GM21528 (cell line): ENCODE measurements at regions not wholly inside any gene's neighbourhood (a gene's known extent, or its start where the extent isn't known, plus 50 kb on each side); places are given as distances from the start of the nearest gene placed in this dataset.

Experiments used
- ATAC-seq: cut with Tn5 transposase; IDR thresholded peaks from one replicate; pipeline ENCODE4 v1.9.1; 2021; ENCODE audit warnings: mild to moderate bottlenecking, moderate library complexity; ENCODE audit not compliant: unreplicated experiment, low FRiP score

GRCh38 chr2:105150231-105150630 is 91.3 kb upstream of the GPR45 start:
- ATAC-seq, result no peak

GRCh38 chr2:105154119-105154818 is 87.3 kb upstream of the GPR45 start:
- ATAC-seq, result no peak

GRCh38 chr2:105156166-105156565 is 85.4 kb upstream of the GPR45 start:
- no peak for ATAC-seq

GRCh38 chr2:105158002-105158401 is 83.5 kb upstream of the GPR45 start:
- ATAC-seq, result no peak

- ATAC-seq, result no peak
Measured at GRCh38 chr2:105166688-105167087, 74.9 kb upstream of the GPR45 start.

- ATAC-seq, result no peak
Measured at GRCh38 chr2:105168543-105168942, 73.0 kb upstream of the GPR45 start.

- ATAC-seq, result no peak
Measured at GRCh38 chr2:105175231-105175630, 66.3 kb upstream of the GPR45 start.

- ATAC-seq, result no peak
Measured at GRCh38 chr2:105176429-105176828, 65.1 kb upstream of the GPR45 start.

- ATAC-seq, result no peak
Measured at GRCh38 chr2:105177008-105177407, 64.5 kb upstream of the GPR45 start.

- no peak for ATAC-seq
Measured at GRCh38 chr2:105177536-105178254, 63.8 kb upstream of the GPR45 start.

GRCh38 chr2:105179469-105180372 is 61.8 kb upstream of the GPR45 start:
- no peak for ATAC-seq

- ATAC-seq, result no peak
Measured at GRCh38 chr2:105180491-105180972, 61.0 kb upstream of the GPR45 start.

- ATAC-seq, result no peak
Measured at GRCh38 chr2:105181282-105181681, 60.3 kb upstream of the GPR45 start.

- ATAC-seq, result peak; percentile 73
Measured at GRCh38 chr2:105183555-105184323, 57.8 kb upstream of the GPR45 start.

GRCh38 chr2:105184420-105184819 is 57.1 kb upstream of the GPR45 start:
- ATAC-seq, result no peak

- ATAC-seq, result no peak
Measured at GRCh38 chr2:105186967-105187498, 54.5 kb upstream of the GPR45 start.

GRCh38 chr2:105187531-105187930 is 54.0 kb upstream of the GPR45 start:
- no peak for ATAC-seq

GRCh38 chr2:105188343-105188742 is 53.2 kb upstream of the GPR45 start:
- peak; percentile 66 for ATAC-seq
